ENCODE measurements at regions not wholly inside any gene's neighbourhood (a gene's known extent, or its start where the extent isn't known, plus 50 kb on each side); places are given as distances from the start of the nearest gene placed in this dataset.

GRCh38 chr2:196291426-196291825, 120.0 kb upstream of the STK17B start:
- H3K79me2 ChIP-seq (ENCODE audit: control insufficient read depth, insufficient read depth, low read length): peaks cover 7% of the 10 kb centered on the region

GRCh38 chr2:196291873-196292800, 120.8 kb upstream of the STK17B start:
- Mint-ChIP-seq H3K4me1 (peaks cover 53% of the 10 kb centered on the region), H3K27me3 (no peaks in the 10 kb centered on the region), H3K9me3 (ENCODE audit: insufficient read depth) (no peaks in the 10 kb centered on the region), H3K27ac (peak overlapping the region; percentile 86), H3K4me3 (peak overlapping the region; percentile 74)
- Histone ChIP-seq H3K27ac (ENCODE audit: low read length in 2 of 2) (peak overlapping the region; percentile 28 to 55), H3K79me2 (ENCODE audit: control insufficient read depth, insufficient read depth, low read length) (no peaks in the 10 kb centered on the region), H3K4me2 (replicated peaks; ENCODE audit: low read depth, low read length, poor library complexity, severe bottlenecking) (peak overlapping the region; percentile 34), H3K9ac (ENCODE audit: low read length) (peak overlapping the region; percentile 27), H3K36me3 (replicated peaks in 1 of 2; ENCODE audit: control extremely low read depth in 1 of 2, control insufficient read depth in 1 of 2, extremely low read depth in 1 of 2, insufficient read depth in 2 of 2, low read length in 1 of 2) (no peaks in the 10 kb centered on the region), H3K9me3 (ENCODE audit: control extremely low read depth in 1 of 3, control insufficient read depth in 2 of 3, insufficient read depth in 1 of 3, low read length in 2 of 3) (no peaks in the 10 kb centered on the region), H4K20me1 (ENCODE audit: control insufficient read depth, insufficient read depth, low read length, poor library complexity, severe bottlenecking) (no peaks in the 10 kb centered on the region), H3K4me3 (ENCODE audit: control extremely low read depth in 1 of 5, extremely low read depth in 1 of 5, insufficient read depth in 1 of 5, low read depth in 2 of 5, low read length in 4 of 5) (no peak overlapping the region), H3K4me1 (ENCODE audit: control insufficient read depth in 2 of 2, insufficient read depth in 2 of 2, low read length in 2 of 2) (peaks cover 47 to 51% of the 10 kb centered on the region in 2 donors), H3K27me3 (replicated peaks in 1 of 4; ENCODE audit: control extremely low read depth in 1 of 4, control insufficient read depth in 3 of 4, insufficient read depth in 4 of 4, low read length in 3 of 4) (no peaks in the 10 kb centered on the region), H2AFZ (ENCODE audit: insufficient read depth, low read depth, low read length, poor library complexity, severe bottlenecking) (peak overlapping the region; percentile 58)
- no peak for TF ChIP-seq CTCF (IDR thresholded peaks at IDR 0.05)
- TF ChIP-seq EZH2 (IDR thresholded peaks at IDR 0.05; ENCODE audit: borderline replicate concordance, insufficient read depth, low read depth, low read length, poor library complexity, severe bottlenecking): no peak
- DNase-seq (peak; percentile 43), ATAC-seq (ENCODE audit: low read depth) (peak; percentile 56)
- intact Hi-C loops (cut with micrococcal nuclease): no loop called here
- ChIA-PET POLR2A (no interaction called here), CTCF (interaction anchor here (0.9 to 8.5 kb wide), 5 partner anchors 9 to 214 kb away, joined by 3 to 56 read pairs (median 4); no protein-coding TSS in a partner anchor)
- WGBS (ENCODE audit: insufficient coverage): 83% methylated on average over 12 of the region's 16 CpGs

More at GRCh38 chr2:196291426-196291825, 120.0 kb upstream of the STK17B start:
- H3K27me3 ChIP-seq (replicated peaks in 1 of 4; ENCODE audit: control extremely low read depth in 1 of 4, control insufficient read depth in 3 of 4, insufficient read depth in 4 of 4, low read length in 3 of 4): no peaks in the 10 kb centered on the region
- H3K4me2 ChIP-seq (replicated peaks; ENCODE audit: low read depth, low read length, poor library complexity, severe bottlenecking): peak overlapping the region; percentile 34
- H3K4me1 Mint-ChIP-seq: peaks cover 53% of the 10 kb centered on the region
- POLR2A ChIA-PET: no interaction called here
- H3K27me3 Mint-ChIP-seq: no peaks in the 10 kb centered on the region
- H3K9ac ChIP-seq (ENCODE audit: low read length): no peak overlapping the region
- peak overlapping the region in 1 of 2 donors; percentile 55 for H3K27ac ChIP-seq (ENCODE audit: low read length in 2 of 2)
- 43% methylated on average over 1 of the region's 2 CpGs for WGBS (ENCODE audit: insufficient coverage)
- intact Hi-C loops (cut with micrococcal nuclease): no loop called here
- H3K4me3 Mint-ChIP-seq: no peak overlapping the region
- CTCF ChIA-PET: interaction anchor here (0.9 to 8.5 kb wide), 5 partner anchors 10 to 213 kb away, joined by 3 to 56 read pairs (median 4); no protein-coding TSS in a partner anchor
- H3K4me1 ChIP-seq (ENCODE audit: control insufficient read depth in 2 of 2, insufficient read depth in 2 of 2, low read length in 2 of 2): peaks cover 47 to 51% of the 10 kb centered on the region in 2 donors
- peak; percentile 53 for ATAC-seq (ENCODE audit: low read depth)
- H2AFZ ChIP-seq (ENCODE audit: insufficient read depth, low read depth, low read length, poor library complexity, severe bottlenecking): peak overlapping the region; percentile 58
- H3K9me3 Mint-ChIP-seq (ENCODE audit: insufficient read depth): no peaks in the 10 kb centered on the region
- no peak for TF ChIP-seq EZH2 (IDR thresholded peaks at IDR 0.05; ENCODE audit: borderline replicate concordance, insufficient read depth, low read depth, low read length, poor library complexity, severe bottlenecking)
- no peaks in the 10 kb centered on the region for H4K20me1 ChIP-seq (ENCODE audit: control insufficient read depth, insufficient read depth, low read length, poor library complexity, severe bottlenecking)
- no peak overlapping the region for H3K4me3 ChIP-seq (ENCODE audit: control extremely low read depth in 1 of 5, extremely low read depth in 1 of 5, insufficient read depth in 1 of 5, low read depth in 2 of 5, low read length in 4 of 5)
- peak overlapping the region; percentile 86 for H3K27ac Mint-ChIP-seq
- H3K36me3 ChIP-seq (replicated peaks in 1 of 2; ENCODE audit: control extremely low read depth in 1 of 2, control insufficient read depth in 1 of 2, extremely low read depth in 1 of 2, insufficient read depth in 2 of 2, low read length in 1 of 2): no peaks in the 10 kb centered on the region
- H3K9me3 ChIP-seq (ENCODE audit: control extremely low read depth in 1 of 3, control insufficient read depth in 2 of 3, insufficient read depth in 1 of 3, low read length in 2 of 3): no peaks in the 10 kb centered on the region
- DNase-seq: no peak
